Activated CD8-positive, alpha-beta memory T cell treated with anti-CD3 and anti-CD28 coated beads, Interleukin-2, amount 10 ng/mL, durations not matched to agents 7 days and 5 days (primary cell): ENCODE measurements at regions not wholly inside any gene's neighbourhood (a gene's known extent, or its start where the extent isn't known, plus 50 kb on each side); places are given as distances from the start of the nearest gene placed in this dataset.

Source experiments
- ATAC-seq: fragments of 150-1000 bp; cut with Tn5 transposase; one replicate; pipeline ENCODE4 v1.10.0; 2021; ENCODE audit warnings: moderate library complexity
- CTCF ChIA-PET: fragments of 350-600 bp; sonication (Branson Sonifier 250); formaldehyde crosslinking; loops from one replicate; lab custom pipeline; 2021; ENCODE audit warnings: antibody characterized with exemption; lab: Charles Lee
- DNase-seq: peaks from one replicate; pipeline ENCODE4 v3.0.0-alpha.2; 2020
- H3K27ac Mint-ChIP-seq: one replicate; pipeline ENCODE4 v1.8.0; 2021; ENCODE audit warnings: mild to moderate bottlenecking, mixed read lengths
- H3K27me3 Mint-ChIP-seq: one replicate; pipeline ENCODE4 v1.8.0; 2021; ENCODE audit warnings: mixed read lengths
- H3K36me3 Mint-ChIP-seq: one replicate; pipeline ENCODE4 v1.8.0; 2021; ENCODE audit warnings: mild to moderate bottlenecking, mixed read lengths
- H3K4me1 Mint-ChIP-seq: one replicate; pipeline ENCODE4 v1.8.0; 2021; ENCODE audit warnings: mixed read lengths
- H3K4me3 Mint-ChIP-seq: one replicate; pipeline ENCODE4 v1.8.0; 2021; ENCODE audit warnings: mild to moderate bottlenecking, moderate library complexity, mixed read lengths
- H3K9me3 Mint-ChIP-seq: one replicate; pipeline ENCODE4 v1.8.0; 2022; ENCODE audit warnings: low read depth, mixed read lengths

DNA sequence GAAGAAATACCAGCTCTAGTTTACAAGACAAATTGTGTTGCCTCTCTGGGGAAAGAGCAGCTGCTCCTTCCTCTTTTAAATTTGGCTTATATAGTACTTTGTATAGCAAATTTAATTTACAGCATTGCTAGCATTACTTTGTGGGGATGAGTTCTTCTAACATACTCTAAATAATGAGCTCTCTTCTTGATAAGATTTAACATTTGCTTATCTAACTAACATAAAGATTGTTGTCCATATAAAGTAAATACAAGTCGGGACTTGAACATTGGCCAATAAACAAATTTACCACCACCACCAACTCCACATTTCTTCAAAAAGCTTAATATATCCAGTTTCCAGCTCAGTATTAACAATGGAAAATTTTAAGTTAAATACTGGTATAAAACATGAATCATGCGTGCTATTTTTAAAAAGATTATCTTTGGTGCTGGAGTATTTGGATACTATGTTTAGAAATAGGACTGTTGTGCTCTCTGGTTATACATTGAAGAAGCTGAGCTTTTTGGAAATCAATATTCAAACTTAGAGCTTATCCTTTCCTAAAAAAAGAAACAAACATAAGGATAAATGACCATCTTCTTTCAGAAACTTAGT, 1146.9 kb upstream of the GJE1 start:
- no peak overlapping the region for H3K4me3 Mint-ChIP-seq
- no peaks in the 10 kb centered on the region for H3K4me1 Mint-ChIP-seq
- no peaks in the 10 kb centered on the region for H3K36me3 Mint-ChIP-seq
- DNase-seq = no peak
- ATAC-seq = no peak
- no peaks in the 10 kb centered on the region for H3K27me3 Mint-ChIP-seq
- H3K27ac Mint-ChIP-seq = no peak overlapping the region
- CTCF ChIA-PET = no interaction called here
- H3K9me3 Mint-ChIP-seq = no peaks in the 10 kb centered on the region

DNA sequence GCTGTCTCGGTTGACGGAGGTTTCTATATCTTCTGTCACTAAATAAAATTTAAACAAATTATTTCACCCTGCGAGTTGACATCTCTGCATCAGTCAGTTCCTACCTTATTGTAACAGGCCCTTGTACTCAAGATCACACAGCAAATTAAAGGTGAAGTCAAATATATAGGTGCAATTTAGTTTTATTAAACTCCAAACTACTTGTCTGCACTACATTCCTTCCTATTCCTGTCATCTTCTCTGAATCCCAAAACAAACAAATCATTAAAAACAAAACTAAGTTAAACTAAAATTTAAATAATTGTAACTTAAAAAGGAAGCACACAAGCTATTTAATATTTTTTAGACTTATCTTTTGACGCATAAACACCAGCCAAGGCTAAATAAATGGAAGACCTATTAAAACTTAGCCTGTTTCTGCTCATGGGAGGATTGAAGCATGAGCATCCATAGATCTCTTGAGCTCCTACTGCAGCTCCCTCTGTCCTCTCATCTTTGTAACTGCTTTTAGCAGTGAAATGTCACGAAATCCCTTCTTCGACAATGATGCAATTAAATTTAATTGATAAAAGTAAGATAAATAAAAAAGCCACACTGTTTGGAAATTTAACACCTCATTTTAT, 1152.3 kb upstream of the GJE1 start:
- Mint-ChIP-seq H3K27ac (no peak overlapping the region), H3K27me3 (no peaks in the 10 kb centered on the region), H3K4me3 (no peak overlapping the region), H3K9me3 (no peaks in the 10 kb centered on the region), H3K36me3 (no peaks in the 10 kb centered on the region), H3K4me1 (no peaks in the 10 kb centered on the region)
- ATAC-seq (no peak), DNase-seq (no peak)
- CTCF ChIA-PET = no interaction called here

DNA sequence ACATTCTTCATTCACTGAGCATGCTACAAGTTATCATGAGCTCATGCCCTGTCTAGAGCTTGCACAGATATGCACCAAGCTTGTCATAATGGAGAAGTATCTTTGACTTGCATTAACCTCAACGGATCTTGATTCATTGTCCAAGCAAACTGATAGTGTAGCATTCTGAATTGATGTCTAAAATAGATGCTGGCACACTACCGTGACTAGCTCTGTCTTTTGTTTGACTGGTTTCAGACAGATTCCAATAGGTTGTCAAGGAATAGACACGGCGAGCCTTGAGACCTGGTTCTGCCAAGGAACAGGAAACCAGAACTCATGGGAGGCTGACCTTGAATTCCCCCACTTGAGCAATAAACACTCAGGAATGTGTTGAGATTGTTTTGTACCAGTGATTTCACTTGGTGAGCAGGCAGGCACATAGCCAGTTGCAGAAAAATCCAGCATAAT, 1153.1 kb upstream of the GJE1 start:
- Mint-ChIP-seq H3K4me1 (no peaks in the 10 kb centered on the region), H3K9me3 (no peaks in the 10 kb centered on the region), H3K4me3 (no peak overlapping the region), H3K27me3 (no peaks in the 10 kb centered on the region), H3K36me3 (no peaks in the 10 kb centered on the region), H3K27ac (no peak overlapping the region)
- CTCF ChIA-PET = no interaction called here
- ATAC-seq = no peak
- no peak for DNase-seq

DNA sequence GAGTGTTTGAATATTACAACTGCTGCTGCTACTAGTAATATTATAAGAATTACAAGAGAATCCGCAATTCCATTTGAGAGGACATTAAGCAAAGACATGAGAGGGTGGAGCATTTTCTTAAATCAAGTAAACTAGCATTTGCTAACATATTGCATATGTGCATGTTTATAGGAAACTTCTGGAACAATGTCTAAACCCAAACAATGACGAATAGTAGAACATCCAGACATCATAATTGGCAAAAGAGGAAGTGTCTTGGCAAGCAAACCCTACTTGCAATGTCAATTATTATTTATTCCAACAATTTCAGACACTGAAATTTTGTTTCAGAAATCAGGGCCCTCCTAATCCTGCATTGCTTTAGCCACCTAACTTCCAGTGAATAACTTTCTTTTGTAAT, 1155.3 kb upstream of the GJE1 start:
- Mint-ChIP-seq H3K4me1 (no peaks in the 10 kb centered on the region), H3K27me3 (no peaks in the 10 kb centered on the region), H3K4me3 (no peak overlapping the region), H3K27ac (no peak overlapping the region), H3K9me3 (no peaks in the 10 kb centered on the region), H3K36me3 (no peaks in the 10 kb centered on the region)
- ATAC-seq = no peak
- no peak for DNase-seq
- CTCF ChIA-PET = no interaction called here

DNA sequence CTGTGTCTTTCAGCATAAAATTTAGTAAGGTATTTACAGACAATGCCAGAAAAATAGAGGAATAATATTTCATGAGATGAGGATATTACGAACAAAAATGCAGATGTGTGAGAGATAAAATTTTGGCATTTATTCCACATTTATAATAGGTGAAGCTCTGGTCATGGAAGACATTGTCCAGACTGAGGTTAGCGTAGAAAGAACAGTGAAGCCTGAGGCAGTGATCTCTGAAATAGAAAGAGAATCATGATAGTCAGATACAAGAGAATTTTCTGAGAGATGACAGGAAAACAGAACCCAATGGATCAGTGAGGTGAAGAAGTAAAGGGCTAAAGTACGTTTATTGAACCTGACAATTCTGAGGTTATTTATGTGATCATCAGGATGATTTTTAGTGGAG, 1155.9 kb upstream of the GJE1 start:
- CTCF ChIA-PET = no interaction called here
- no peaks in the 10 kb centered on the region for H3K4me1 Mint-ChIP-seq
- H3K27me3 Mint-ChIP-seq = no peaks in the 10 kb centered on the region
- no peak overlapping the region for H3K4me3 Mint-ChIP-seq
- ATAC-seq = no peak
- H3K9me3 Mint-ChIP-seq = no peaks in the 10 kb centered on the region
- no peaks in the 10 kb centered on the region for H3K36me3 Mint-ChIP-seq
- H3K27ac Mint-ChIP-seq = no peak overlapping the region
- DNase-seq = no peak

DNA sequence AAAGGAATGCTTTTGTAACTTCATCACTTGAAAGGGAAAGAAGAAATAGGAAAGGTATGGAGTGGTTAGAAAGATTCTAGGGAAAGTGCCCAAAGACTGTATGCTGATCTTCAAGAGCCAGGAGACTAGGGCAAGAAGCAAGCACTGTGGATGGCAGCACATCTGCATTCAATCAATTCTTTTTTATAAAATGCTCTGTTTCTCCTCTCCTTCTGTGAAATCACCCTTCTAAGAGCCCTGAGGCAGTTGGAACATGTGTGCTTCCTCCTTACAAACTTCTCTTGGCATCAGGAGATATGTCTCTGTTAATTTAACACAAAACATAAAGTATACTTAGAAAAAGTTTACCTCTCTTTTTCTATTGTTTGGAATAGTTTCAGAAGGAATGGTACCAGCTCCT, 1162.2 kb upstream of the GJE1 start:
- no peak overlapping the region for H3K27ac Mint-ChIP-seq
- CTCF ChIA-PET = no interaction called here
- no peaks in the 10 kb centered on the region for H3K27me3 Mint-ChIP-seq
- ATAC-seq = no peak
- DNase-seq = no peak
- H3K4me1 Mint-ChIP-seq = no peaks in the 10 kb centered on the region
- no peak overlapping the region for H3K4me3 Mint-ChIP-seq
- H3K9me3 Mint-ChIP-seq = no peaks in the 10 kb centered on the region
- H3K36me3 Mint-ChIP-seq = no peaks in the 10 kb centered on the region

DNA sequence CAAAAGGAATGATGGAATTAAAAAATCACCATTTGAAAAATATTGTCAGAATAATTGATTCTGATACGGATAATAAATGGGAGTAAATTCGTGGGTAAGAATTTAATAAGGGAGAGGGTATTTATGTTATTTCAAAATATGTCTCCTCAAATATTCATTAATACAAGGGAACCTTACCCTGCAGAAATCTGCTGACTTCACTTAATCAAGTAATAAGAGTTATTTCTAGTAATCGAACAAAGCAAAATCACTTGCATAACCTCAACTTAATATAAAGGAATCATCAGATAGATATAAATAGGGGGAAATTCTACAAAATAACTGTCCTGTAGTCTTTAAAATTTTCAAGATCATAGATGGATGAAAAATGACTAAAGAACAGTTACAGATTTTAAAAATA, 1164.7 kb upstream of the GJE1 start:
- Mint-ChIP-seq H3K4me1 (no peaks in the 10 kb centered on the region), H3K9me3 (no peaks in the 10 kb centered on the region), H3K27ac (no peak overlapping the region), H3K27me3 (no peaks in the 10 kb centered on the region), H3K4me3 (no peak overlapping the region), H3K36me3 (no peaks in the 10 kb centered on the region)
- CTCF ChIA-PET = no interaction called here
- DNase-seq (no peak), ATAC-seq (no peak)

DNA sequence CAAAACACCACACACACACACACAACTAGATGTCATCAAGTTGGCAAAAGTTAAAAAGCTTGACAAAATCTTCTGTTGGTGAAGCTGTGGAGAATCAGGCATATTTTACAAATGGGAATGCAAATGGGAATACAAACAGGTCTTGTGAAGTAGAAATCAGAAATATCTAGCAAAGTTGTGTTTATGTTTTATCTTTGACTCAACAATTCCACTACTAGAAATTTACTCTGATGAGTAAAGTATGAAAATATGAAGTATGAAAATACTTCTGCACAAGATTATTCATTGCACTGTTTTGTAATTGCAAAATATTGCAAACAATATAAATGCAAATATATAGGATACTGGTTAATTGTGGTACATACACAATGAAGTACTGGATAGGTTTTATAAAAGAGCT, 1166.0 kb upstream of the GJE1 start:
- Mint-ChIP-seq H3K4me1 (no peaks in the 10 kb centered on the region), H3K36me3 (no peaks in the 10 kb centered on the region), H3K27ac (no peak overlapping the region), H3K27me3 (no peaks in the 10 kb centered on the region), H3K9me3 (no peaks in the 10 kb centered on the region), H3K4me3 (no peak overlapping the region)
- CTCF ChIA-PET = no interaction called here
- ATAC-seq (no peak), DNase-seq (no peak)

DNA sequence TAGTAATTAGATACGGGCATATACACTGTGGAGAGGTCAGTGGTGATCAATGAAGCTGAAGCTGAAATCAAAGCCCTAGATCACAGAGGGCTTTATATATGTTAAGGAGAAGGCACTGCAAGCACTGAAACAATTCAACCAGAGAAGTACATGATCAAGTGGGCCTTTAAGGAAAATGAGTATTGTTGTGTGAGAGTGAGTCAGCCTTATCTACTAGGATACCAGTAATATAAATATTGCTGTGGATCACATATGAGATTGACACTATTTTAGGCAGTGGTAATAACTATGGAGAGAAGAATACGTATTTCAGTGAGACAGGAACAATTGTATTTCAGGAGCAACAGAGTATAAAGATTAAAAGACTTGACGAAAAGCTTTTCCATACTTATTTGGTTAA, 1172.2 kb upstream of the GJE1 start:
- no peaks in the 10 kb centered on the region for H3K9me3 Mint-ChIP-seq
- no peak overlapping the region for H3K27ac Mint-ChIP-seq
- DNase-seq = no peak
- no peak overlapping the region for H3K4me3 Mint-ChIP-seq
- CTCF ChIA-PET = no interaction called here
- H3K4me1 Mint-ChIP-seq = no peaks in the 10 kb centered on the region
- no peaks in the 10 kb centered on the region for H3K27me3 Mint-ChIP-seq
- H3K36me3 Mint-ChIP-seq = no peaks in the 10 kb centered on the region
- ATAC-seq = no peak

DNA sequence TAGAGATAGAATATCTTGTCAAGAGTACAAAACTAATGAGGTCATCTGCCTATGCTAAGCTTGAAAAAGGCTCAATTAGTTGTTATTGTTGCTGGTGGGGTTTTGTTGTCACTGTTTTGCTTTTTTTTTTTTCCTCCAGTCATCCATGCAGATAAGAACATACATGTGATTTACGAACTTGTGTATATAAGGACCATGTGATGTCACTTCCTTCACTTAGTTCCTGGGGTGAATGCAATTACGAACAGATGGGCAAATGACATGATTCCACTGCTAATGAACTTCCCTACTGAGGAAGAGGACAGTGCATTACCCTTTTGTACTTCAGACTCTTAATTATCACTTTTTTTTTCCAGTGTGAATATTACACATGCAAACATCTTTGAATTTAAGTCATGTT, 1175.3 kb upstream of the GJE1 start:
- no peak for DNase-seq
- H3K9me3 Mint-ChIP-seq = no peaks in the 10 kb centered on the region
- no peaks in the 10 kb centered on the region for H3K4me1 Mint-ChIP-seq
- CTCF ChIA-PET = no interaction called here
- ATAC-seq = no peak
- no peaks in the 10 kb centered on the region for H3K27me3 Mint-ChIP-seq
- H3K4me3 Mint-ChIP-seq = no peak overlapping the region
- H3K27ac Mint-ChIP-seq = no peak overlapping the region
- H3K36me3 Mint-ChIP-seq = no peaks in the 10 kb centered on the region

DNA sequence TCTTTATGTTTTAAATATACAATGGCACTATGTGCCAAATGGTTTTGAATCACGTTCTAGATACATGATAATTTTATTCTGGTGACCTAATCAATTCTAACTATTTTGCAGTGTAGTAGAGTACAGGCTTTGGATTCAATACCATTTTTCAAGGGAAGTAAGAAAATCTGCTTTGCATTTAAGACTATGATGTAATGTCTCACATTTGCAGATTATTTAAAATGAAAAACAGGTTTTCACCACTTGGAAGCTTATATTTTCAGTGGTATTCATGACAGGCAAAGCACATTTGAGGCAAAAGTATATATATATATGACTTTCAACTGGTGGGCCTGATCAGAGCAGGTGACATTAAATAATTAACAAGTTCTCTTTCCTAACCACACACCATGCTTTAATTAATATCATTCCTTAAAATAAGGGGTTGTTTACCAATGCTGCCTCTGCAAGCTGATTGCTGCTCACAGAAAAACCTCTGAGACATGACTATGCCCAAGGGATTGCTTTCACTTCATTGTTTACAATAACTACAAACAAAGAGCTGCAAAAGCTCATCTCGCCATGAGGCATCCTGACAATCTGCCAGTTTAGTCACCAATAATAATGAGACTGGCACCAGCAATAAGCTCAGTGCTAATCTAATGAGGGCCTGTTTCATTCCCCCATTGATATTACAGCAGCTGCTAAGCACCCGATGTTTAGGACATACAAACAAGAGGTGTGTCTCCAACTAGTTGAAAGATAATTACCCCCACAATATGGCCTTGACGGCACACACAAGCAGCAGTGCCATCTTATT, 1176.0 kb upstream of the GJE1 start:
- Mint-ChIP-seq H3K4me3 (no peak overlapping the region), H3K27ac (no peak overlapping the region), H3K36me3 (no peaks in the 10 kb centered on the region), H3K4me1 (no peaks in the 10 kb centered on the region), H3K9me3 (no peaks in the 10 kb centered on the region), H3K27me3 (no peaks in the 10 kb centered on the region)
- DNase-seq = no peak
- no peak for ATAC-seq
- CTCF ChIA-PET = no interaction called here

DNA sequence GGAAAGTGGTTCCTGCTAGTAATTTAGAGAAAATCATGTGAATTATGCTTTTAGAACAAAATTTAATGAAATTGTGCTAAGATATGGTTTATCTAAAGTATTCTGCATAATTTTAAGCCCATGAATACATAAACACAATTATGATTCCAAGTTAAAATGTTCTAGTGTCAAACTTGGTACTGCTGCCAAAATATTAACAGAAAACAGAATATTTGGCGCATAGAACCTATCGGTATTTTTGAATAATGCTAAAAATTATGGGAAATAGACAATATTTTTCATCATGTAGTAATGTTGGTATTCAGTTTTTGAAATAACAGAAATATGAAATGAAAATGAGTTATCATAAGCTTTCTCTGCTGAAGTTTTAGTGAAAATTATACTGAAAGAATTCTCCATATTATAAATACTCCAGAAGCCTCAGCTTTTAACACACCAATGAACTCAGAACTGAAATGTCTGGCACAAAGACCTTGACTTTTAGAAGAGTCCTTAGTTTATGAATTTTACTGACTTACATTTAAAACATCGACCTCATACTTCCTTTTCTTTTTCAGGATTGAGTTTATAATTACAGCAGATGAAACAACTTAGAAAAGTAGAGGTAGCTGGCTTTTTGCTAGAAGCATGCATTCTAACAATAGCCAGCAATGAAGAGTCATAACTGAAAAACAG, 1192.3 kb upstream of the GJE1 start:
- Mint-ChIP-seq H3K27me3 (peaks cover 5% of the 10 kb centered on the region), H3K9me3 (peaks cover 4% of the 10 kb centered on the region), H3K27ac (no peak overlapping the region), H3K36me3 (peaks cover 1% of the 10 kb centered on the region), H3K4me1 (no peaks in the 10 kb centered on the region), H3K4me3 (no peak overlapping the region)
- no peak for DNase-seq
- CTCF ChIA-PET = no interaction called here
- no peak for ATAC-seq

DNA sequence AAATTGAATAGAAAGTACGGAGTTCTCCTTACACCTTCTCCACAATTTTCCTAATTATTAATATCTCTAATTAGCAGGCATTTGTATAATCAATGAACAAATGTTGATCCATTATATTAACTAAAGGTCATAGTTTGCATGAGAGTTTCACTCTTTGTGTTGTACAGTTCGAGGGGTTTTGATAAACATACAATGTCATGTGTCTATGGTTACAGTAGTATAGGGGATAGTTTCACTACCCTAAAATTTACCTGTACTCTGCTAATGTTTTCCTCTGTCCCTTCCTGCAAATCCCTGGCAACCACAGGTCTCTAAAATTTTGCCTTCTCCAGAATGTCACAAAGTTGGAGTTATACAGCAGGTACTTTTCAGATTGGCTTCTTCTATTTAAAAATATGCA, 1199.8 kb upstream of the GJE1 start:
- H3K27ac Mint-ChIP-seq = no peak overlapping the region
- H3K9me3 Mint-ChIP-seq = no peaks in the 10 kb centered on the region
- no peaks in the 10 kb centered on the region for H3K36me3 Mint-ChIP-seq
- H3K4me1 Mint-ChIP-seq = no peaks in the 10 kb centered on the region
- no peak for DNase-seq
- H3K4me3 Mint-ChIP-seq = no peak overlapping the region
- H3K27me3 Mint-ChIP-seq = peaks cover 12% of the 10 kb centered on the region
- CTCF ChIA-PET = interaction anchor here (0.5 kb wide), 1 partner anchor 880 kb away, joined by 3 read pairs; no protein-coding TSS in a partner anchor
- no peak for ATAC-seq

DNA sequence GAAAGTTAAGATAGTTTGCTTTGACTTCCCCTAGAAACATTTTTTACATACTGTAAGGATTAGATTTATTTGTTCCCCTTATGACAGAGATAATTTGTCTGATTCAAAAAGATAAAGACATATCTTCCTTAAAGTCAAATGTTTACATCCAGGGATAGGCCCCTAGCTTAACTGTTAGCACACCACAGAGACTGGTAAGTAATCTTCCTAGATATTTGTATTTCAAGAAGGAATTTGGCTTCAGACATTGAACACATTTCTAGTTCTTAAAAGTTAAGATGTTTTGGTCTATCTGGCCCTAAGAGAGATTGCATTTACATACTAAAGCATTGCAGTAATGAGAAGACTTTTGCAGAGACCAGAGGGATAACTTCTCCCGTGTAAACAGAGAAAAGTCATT, 1201.1 kb upstream of the GJE1 start:
- H3K27me3 Mint-ChIP-seq = peaks cover 12% of the 10 kb centered on the region
- CTCF ChIA-PET = no interaction called here
- no peaks in the 10 kb centered on the region for H3K9me3 Mint-ChIP-seq
- DNase-seq (no peak), ATAC-seq (no peak)
- H3K4me1 Mint-ChIP-seq = no peaks in the 10 kb centered on the region
- no peak overlapping the region for H3K4me3 Mint-ChIP-seq
- H3K36me3 Mint-ChIP-seq = no peaks in the 10 kb centered on the region
- H3K27ac Mint-ChIP-seq = no peak overlapping the region
